H9 (cell line): ENCODE measurements at regions not wholly inside any gene's neighbourhood (a gene's known extent, or its start where the extent isn't known, plus 50 kb on each side); places are given as distances from the start of the nearest gene placed in this dataset.
A peak's percentile ranks its signal among the peaks of the same experiment; 100 is the strongest.

Source experiments
- DNase-seq: peaks from one replicate; pipeline ENCODE4 v3.0.0-alpha.2; 2017
- H2AFZ ChIP-seq: one replicate; pipeline ENCODE4 v1.6.1; 2013; ENCODE audit warnings: mild to moderate bottlenecking, low read length, control low read depth, moderate library complexity
- H2AK5ac ChIP-seq: 2 replicates; pipeline ENCODE4 v1.6.1; 2013; ENCODE audit warnings: low read length, control low read depth, mixed read lengths; ENCODE audit not compliant: insufficient read length
- H2BK120ac ChIP-seq: one replicate; pipeline ENCODE4 v1.6.1; 2013; ENCODE audit warnings: low read depth, mild to moderate bottlenecking, low read length, control low read depth, inconsistent platforms; ENCODE audit not compliant: poor library complexity, severe bottlenecking
- H2BK12ac ChIP-seq: 2 replicates; pipeline ENCODE4 v1.6.1; 2013; ENCODE audit warnings: low read length, control low read depth, mixed read lengths, low read depth; ENCODE audit not compliant: insufficient read length
- H2BK15ac ChIP-seq: 2 replicates; pipeline ENCODE4 v1.6.1; 2013; ENCODE audit warnings: low read depth, low read length, control low read depth
- H2BK20ac ChIP-seq: one replicate; pipeline ENCODE4 v1.6.1; 2013; ENCODE audit warnings: low read depth, mild to moderate bottlenecking, low read length, control low read depth, inconsistent platforms; ENCODE audit not compliant: poor library complexity, severe bottlenecking
- H2BK5ac ChIP-seq: 2 replicates; pipeline ENCODE4 v1.6.1; 2013; ENCODE audit warnings: low read length, control low read depth, mixed read lengths; ENCODE audit not compliant: insufficient read length
- H3K14ac ChIP-seq: 2 replicates; pipeline ENCODE4 v1.6.1; 2013; ENCODE audit warnings: low read length, control low read depth; ENCODE audit not compliant: insufficient read depth
- H3K18ac ChIP-seq: 2 replicates; pipeline ENCODE4 v1.6.1; 2013; ENCODE audit warnings: low read depth, mild to moderate bottlenecking, mixed read lengths, low read length, control low read depth; ENCODE audit not compliant: insufficient read length
- H3K23ac ChIP-seq: 2 replicates; pipeline ENCODE4 v1.6.1; 2013; ENCODE audit warnings: low read length, control low read depth, mixed read lengths, low read depth; ENCODE audit not compliant: insufficient read length
- H3K23me2 ChIP-seq: 2 replicates; pipeline ENCODE4 v1.6.1; 2013; ENCODE audit warnings: low read depth, mild to moderate bottlenecking, mixed read lengths, low read length, control low read depth; ENCODE audit not compliant: insufficient read length, poor library complexity, severe bottlenecking
- H3K27ac ChIP-seq: 2 replicates; pipeline ENCODE4 v1.5.1; 2013; ENCODE audit warnings: low read length, control low read depth, mixed read lengths, low read depth; ENCODE audit not compliant: insufficient read length
- H3K27me3 ChIP-seq: 2 replicates; pipeline ENCODE4 v1.6.1; 2013; ENCODE audit warnings: low read length, control low read depth, inconsistent platforms; ENCODE audit not compliant: insufficient read depth
- H3K4ac ChIP-seq: 2 replicates; pipeline ENCODE4 v1.6.1; 2013; ENCODE audit warnings: low read depth, mild to moderate bottlenecking, control low read depth, inconsistent platforms, low read length, moderate library complexity
- H3K4me1 ChIP-seq: 2 replicates; pipeline ENCODE4 v1.6.1; 2013; ENCODE audit warnings: low read length, control low read depth, inconsistent platforms; ENCODE audit not compliant: insufficient read depth
- H3K4me2 ChIP-seq: 2 replicates; pipeline ENCODE4 v1.6.1; 2013; ENCODE audit warnings: low read length, control low read depth, mixed read lengths; ENCODE audit not compliant: insufficient read length, insufficient read depth
- H3K56ac ChIP-seq: 2 replicates; pipeline ENCODE4 v1.6.1; 2013; ENCODE audit warnings: low read depth, mild to moderate bottlenecking, mixed read lengths, low read length, control low read depth; ENCODE audit not compliant: insufficient read length
- H3K79me1 ChIP-seq: 2 replicates; pipeline ENCODE4 v1.6.1; 2013; ENCODE audit warnings: low read depth, mild to moderate bottlenecking, moderate library complexity, low read length, control low read depth, inconsistent platforms; ENCODE audit not compliant: insufficient read depth, poor library complexity, severe bottlenecking
- H3K79me2 ChIP-seq: 2 replicates; pipeline ENCODE4 v1.6.1; 2013; ENCODE audit warnings: low read length, control low read depth, inconsistent platforms; ENCODE audit not compliant: insufficient read depth
- H3K9ac ChIP-seq: 2 replicates; pipeline ENCODE4 v1.6.1; 2013; ENCODE audit warnings: low read length, control low read depth, mixed read lengths; ENCODE audit not compliant: insufficient read length; ENCODE audit errors: extremely low read depth
- H3K9me3 ChIP-seq: one replicate; pipeline ENCODE4 v1.6.1; 2013; ENCODE audit warnings: low read depth, low read length, inconsistent platforms; ENCODE audit not compliant: control insufficient read depth
- H3T11ph ChIP-seq: one replicate; pipeline ENCODE4 v1.6.1; 2013; ENCODE audit warnings: mild to moderate bottlenecking, low read length, control low read depth, inconsistent platforms
- H4K20me1 ChIP-seq: one replicate; pipeline ENCODE4 v1.6.1; 2013; ENCODE audit not compliant: control insufficient read depth, insufficient read length, insufficient read depth
- H4K5ac ChIP-seq: 2 replicates; pipeline ENCODE4 v1.6.1; 2013; ENCODE audit warnings: low read depth, mild to moderate bottlenecking, mixed read lengths, low read length, control low read depth; ENCODE audit not compliant: insufficient read length
- H4K8ac ChIP-seq: replicated peaks from 2 replicates; pipeline ENCODE4 v1.6.1; 2013; ENCODE audit warnings: low read length, control low read depth, mixed read lengths, low read depth; ENCODE audit not compliant: insufficient read length
- H4K91ac ChIP-seq: 2 replicates; pipeline ENCODE4 v1.6.1; 2013; ENCODE audit warnings: low read depth, mild to moderate bottlenecking, moderate library complexity, mixed read lengths, low read length, control low read depth; ENCODE audit not compliant: insufficient read length
- H3K27ac Mint-ChIP-seq, 3 experiments: 2 replicates in 2 of 3; 3 replicates in 1 of 3; pipeline ENCODE4 v1.8.0; 2020 to 2021; ENCODE audit warnings: mixed read lengths in 3 of 3, mild to moderate bottlenecking in 1 of 3, moderate library complexity in 1 of 3
- H3K27me3 Mint-ChIP-seq: 2 replicates; pipeline ENCODE4 v1.8.0; 2021; ENCODE audit warnings: low read depth, mild to moderate bottlenecking, moderate library complexity, mixed read lengths
- H3K36me3 Mint-ChIP-seq, 3 experiments: 2 replicates in 2 of 3; 3 replicates in 1 of 3; pipeline ENCODE4 v1.8.0; 2020 to 2021; ENCODE audit warnings: low read depth in 3 of 3, mixed read lengths in 3 of 3; ENCODE audit not compliant: insufficient read depth in 1 of 3
- H3K4me1 Mint-ChIP-seq, 2 experiments: 2 replicates each; pipeline ENCODE4 v1.8.0; 2020; ENCODE audit warnings: mixed read lengths in 2 of 2
- H3K4me3 Mint-ChIP-seq, 2 experiments: 2 replicates in 1 of 2; 3 replicates in 1 of 2; pipeline ENCODE4 v1.8.0; 2020 to 2021; ENCODE audit warnings: mild to moderate bottlenecking in 2 of 2, mixed read lengths in 2 of 2, moderate library complexity in 1 of 2
- H3K9me3 Mint-ChIP-seq, 2 experiments: 2 replicates in 1 of 2; 3 replicates in 1 of 2; pipeline ENCODE4 v1.8.0; 2020; ENCODE audit warnings: mild to moderate bottlenecking in 2 of 2, mixed read lengths in 2 of 2, moderate library complexity in 1 of 2
- CTCF ChIP-seq: fragments of 200-600 bp; sonication (generic); conservative IDR thresholded peaks from 3 replicates; pipeline ENCODE4 v1.8.0; 2021; ENCODE audit warnings: antibody characterized with exemption, mild to moderate bottlenecking
- WGBS: extraction: QIAGEN DNeasy Blood & Tissue Kit; methylation state at CpG from one replicate; pipeline ENCODE4 v1.1.7; 2013; ENCODE audit warnings: missing lambda C conversion rate, low lambda C conversion rate, mixed read lengths; ENCODE audit not compliant: insufficient read length; ENCODE audit errors: extremely low coverage; 5-methylcytosine and 5-hydroxymethylcytosine counted together

GRCh38 chr14:89551432-89551831, 134.4 kb upstream of the FOXN3 start:
- Histone ChIP-seq H2BK15ac (no peak overlapping the region), H3K9ac (no peak overlapping the region), H3K79me2 (peaks cover 1% of the 10 kb centered on the region; the same call in 1 of the 2 replicates), H3K18ac (no peak overlapping the region), H4K8ac (no peak overlapping the region), H2BK12ac (no peak overlapping the region), H2BK5ac (no peak overlapping the region), H3K9me3 (no peaks in the 10 kb centered on the region), H3T11ph (no peak overlapping the region), H3K4me1 (peaks cover 11% of the 10 kb centered on the region; the same call in 1 of the 2 replicates), H3K23me2 (no peaks in the 10 kb centered on the region), H2BK20ac (no peak overlapping the region), H3K23ac (no peak overlapping the region), H3K4ac (no peak overlapping the region), H2AFZ (no peak overlapping the region), H4K5ac (no peak overlapping the region), H3K56ac (no peak overlapping the region), H2BK120ac (no peak overlapping the region), H3K27me3 (no peaks in the 10 kb centered on the region), H3K79me1 (peaks cover 13% of the 10 kb centered on the region), H3K14ac (no peak overlapping the region), H2AK5ac (no peak overlapping the region), H3K27ac (no peak overlapping the region), H3K4me2 (no peak overlapping the region), H4K20me1 (no peaks in the 10 kb centered on the region), H4K91ac (no peak overlapping the region)
- Mint-ChIP-seq H3K9me3 (no peaks in the 10 kb centered on the region), H3K4me1 (peaks cover 23 to 27% of the 10 kb centered on the region in 2 experiments), H3K27me3 (no peaks in the 10 kb centered on the region), H3K27ac (peak overlapping the region in 2 of 3 experiments; percentile 4 to 5; a peak in 4 of 7 replicates), H3K4me3 (no peak overlapping the region), H3K36me3 (peaks cover 2 to 11% (median 3%) of the 10 kb centered on the region in 3 experiments; a peak in 4 of 7 replicates)
- DNase-seq, result no peak
- no CpG with 5 or more reads among the region's 6 CpGs for WGBS
- no peak for TF ChIP-seq CTCF
